ENCODE measurements at regions not wholly inside any gene's neighbourhood (a gene's known extent, or its start where the extent isn't known, plus 50 kb on each side); places are given as distances from the start of the nearest gene placed in this dataset.

DNA sequence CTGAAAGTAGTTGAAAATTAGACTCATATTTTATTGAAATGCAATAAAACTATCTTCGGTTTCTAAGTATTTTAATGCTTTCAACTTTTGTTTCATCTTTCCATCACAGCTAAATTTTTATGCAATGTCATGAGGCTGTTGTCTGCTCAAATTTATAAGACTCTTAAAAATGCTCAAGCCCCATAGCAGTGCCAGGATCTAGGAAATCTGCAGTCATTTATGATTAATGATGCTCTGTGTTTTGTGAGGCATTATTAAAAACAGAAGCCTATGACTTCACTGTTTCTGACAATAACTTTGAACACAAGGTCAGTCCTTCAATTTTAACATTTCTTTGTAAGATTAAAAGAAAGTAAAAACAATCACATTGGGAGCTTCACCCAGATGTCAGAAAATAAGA lies 112.5 kb downstream of the ALX1 start:
- TF ChIP-seq, protein P1, sequence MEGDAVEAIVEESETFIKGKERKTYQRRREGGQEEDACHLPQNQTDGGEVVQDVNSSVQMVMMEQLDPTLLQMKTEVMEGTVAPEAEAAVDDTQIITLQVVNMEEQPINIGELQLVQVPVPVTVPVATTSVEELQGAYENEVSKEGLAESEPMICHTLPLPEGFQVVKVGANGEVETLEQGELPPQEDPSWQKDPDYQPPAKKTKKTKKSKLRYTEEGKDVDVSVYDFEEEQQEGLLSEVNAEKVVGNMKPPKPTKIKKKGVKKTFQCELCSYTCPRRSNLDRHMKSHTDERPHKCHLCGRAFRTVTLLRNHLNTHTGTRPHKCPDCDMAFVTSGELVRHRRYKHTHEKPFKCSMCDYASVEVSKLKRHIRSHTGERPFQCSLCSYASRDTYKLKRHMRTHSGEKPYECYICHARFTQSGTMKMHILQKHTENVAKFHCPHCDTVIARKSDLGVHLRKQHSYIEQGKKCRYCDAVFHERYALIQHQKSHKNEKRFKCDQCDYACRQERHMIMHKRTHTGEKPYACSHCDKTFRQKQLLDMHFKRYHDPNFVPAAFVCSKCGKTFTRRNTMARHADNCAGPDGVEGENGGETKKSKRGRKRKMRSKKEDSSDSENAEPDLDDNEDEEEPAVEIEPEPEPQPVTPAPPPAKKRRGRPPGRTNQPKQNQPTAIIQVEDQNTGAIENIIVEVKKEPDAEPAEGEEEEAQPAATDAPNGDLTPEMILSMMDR (conservative IDR thresholded peaks at IDR 0.05; ENCODE audit: low read depth, low read length): no peak
- TF ChIP-seq EZH2 (IDR thresholded peaks at IDR 0.05; ENCODE audit: borderline replicate concordance, low read depth, low read length, poor library complexity, severe bottlenecking): no peak

All from A673 (cell line).